ENCODE measurements at regions not wholly inside any gene's neighbourhood (a gene's known extent, or its start where the extent isn't known, plus 50 kb on each side); places are given as distances from the start of the nearest gene placed in this dataset.

GRCh38 chr13:79018166-79018565 is 359.2 kb upstream of the OBI1 start:
- H3K9me3 ChIP-seq, result peaks cover 13% of the 10 kb centered on the region
- intact Hi-C loops (cut with DNase I), result no loop called here
- H3K4me3 ChIP-seq, result no peak overlapping the region
- no peak for DNase-seq
- no peak overlapping the region for H3K27ac ChIP-seq
- no peak for TF ChIP-seq CTCF (IDR thresholded peaks at IDR 0.05)
- ATAC-seq, result no peak
- no peaks in the 10 kb centered on the region for H3K27me3 ChIP-seq
- H3K36me3 ChIP-seq, result no peaks in the 10 kb centered on the region
- no peaks in the 10 kb centered on the region for H3K4me1 ChIP-seq

- TF ChIP-seq CTCF (IDR thresholded peaks at IDR 0.05), result no peak
- DNase-seq (no peak), ATAC-seq (no peak)
- H3K36me3 ChIP-seq, result no peaks in the 10 kb centered on the region
- no peaks in the 10 kb centered on the region for H3K27me3 ChIP-seq
- H3K4me3 ChIP-seq, result no peak overlapping the region
- no peaks in the 10 kb centered on the region for H3K4me1 ChIP-seq
- intact Hi-C loops (cut with DNase I), result no loop called here
- no peak overlapping the region for H3K27ac ChIP-seq
- H3K9me3 ChIP-seq, result no peaks in the 10 kb centered on the region
These were observed 352.2 kb upstream of the OBI1 start for GRCh38 chr13:79011179-79011578.

GRCh38 chr13:79003989-79004898 is 345.3 kb upstream of the OBI1 start:
- H3K9me3 ChIP-seq, result no peaks in the 10 kb centered on the region
- H3K4me3 ChIP-seq, result no peak overlapping the region
- H3K4me1 ChIP-seq, result no peaks in the 10 kb centered on the region
- no peaks in the 10 kb centered on the region for H3K27me3 ChIP-seq
- no peak for TF ChIP-seq CTCF (IDR thresholded peaks at IDR 0.05)
- ATAC-seq (no peak), DNase-seq (no peak)
- no peak overlapping the region for H3K27ac ChIP-seq
- intact Hi-C loops (cut with DNase I), result no loop called here
- H3K36me3 ChIP-seq, result no peaks in the 10 kb centered on the region

GRCh38 chr13:78999494-78999893 is 340.5 kb upstream of the OBI1 start:
- intact Hi-C loops (cut with DNase I), result no loop called here
- no peak for DNase-seq
- no peak overlapping the region for H3K27ac ChIP-seq
- no peak for TF ChIP-seq CTCF (IDR thresholded peaks at IDR 0.05)
- H3K36me3 ChIP-seq, result no peaks in the 10 kb centered on the region
- H3K9me3 ChIP-seq, result no peaks in the 10 kb centered on the region
- H3K4me1 ChIP-seq, result no peaks in the 10 kb centered on the region
- H3K4me3 ChIP-seq, result no peak overlapping the region
- no peaks in the 10 kb centered on the region for H3K27me3 ChIP-seq
- ATAC-seq, result no peak

GRCh38 chr13:78998630-78999315 is 339.8 kb upstream of the OBI1 start:
- H3K36me3 ChIP-seq, result no peaks in the 10 kb centered on the region
- H3K27me3 ChIP-seq, result no peaks in the 10 kb centered on the region
- intact Hi-C loops (cut with DNase I), result no loop called here
- H3K4me3 ChIP-seq, result no peak overlapping the region
- no peak for DNase-seq
- H3K9me3 ChIP-seq, result no peaks in the 10 kb centered on the region
- H3K4me1 ChIP-seq, result no peaks in the 10 kb centered on the region
- H3K27ac ChIP-seq, result no peak overlapping the region
- TF ChIP-seq CTCF (IDR thresholded peaks at IDR 0.05), result no peak
- ATAC-seq, result no peak

All from upper lobe of right lung (tissue), 1 donor.